ENCODE measurements at regions not wholly inside any gene's neighbourhood (a gene's known extent, or its start where the extent isn't known, plus 50 kb on each side); places are given as distances from the start of the nearest gene placed in this dataset.

DNA sequence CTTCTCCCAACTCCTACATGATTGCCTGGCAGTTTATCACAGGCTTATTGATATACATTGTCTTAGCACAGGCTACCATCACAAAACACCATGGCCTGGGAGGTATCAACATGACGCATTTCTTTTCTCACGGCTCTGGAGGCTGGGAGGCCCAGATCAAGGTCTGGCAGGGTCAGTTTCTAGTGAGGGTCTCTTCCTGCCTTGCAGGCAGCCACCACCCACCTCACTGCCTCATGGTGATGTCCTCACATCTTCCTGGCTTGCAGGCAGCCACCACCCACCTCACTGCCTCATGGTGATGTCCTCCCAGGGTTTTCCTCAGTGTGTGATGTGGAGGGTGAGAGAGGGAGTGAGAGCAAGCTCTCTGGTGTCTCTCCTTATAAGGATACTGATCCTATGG lies 599.3 kb upstream of the MKI67 start:
- TF ChIP-seq, protein P1, sequence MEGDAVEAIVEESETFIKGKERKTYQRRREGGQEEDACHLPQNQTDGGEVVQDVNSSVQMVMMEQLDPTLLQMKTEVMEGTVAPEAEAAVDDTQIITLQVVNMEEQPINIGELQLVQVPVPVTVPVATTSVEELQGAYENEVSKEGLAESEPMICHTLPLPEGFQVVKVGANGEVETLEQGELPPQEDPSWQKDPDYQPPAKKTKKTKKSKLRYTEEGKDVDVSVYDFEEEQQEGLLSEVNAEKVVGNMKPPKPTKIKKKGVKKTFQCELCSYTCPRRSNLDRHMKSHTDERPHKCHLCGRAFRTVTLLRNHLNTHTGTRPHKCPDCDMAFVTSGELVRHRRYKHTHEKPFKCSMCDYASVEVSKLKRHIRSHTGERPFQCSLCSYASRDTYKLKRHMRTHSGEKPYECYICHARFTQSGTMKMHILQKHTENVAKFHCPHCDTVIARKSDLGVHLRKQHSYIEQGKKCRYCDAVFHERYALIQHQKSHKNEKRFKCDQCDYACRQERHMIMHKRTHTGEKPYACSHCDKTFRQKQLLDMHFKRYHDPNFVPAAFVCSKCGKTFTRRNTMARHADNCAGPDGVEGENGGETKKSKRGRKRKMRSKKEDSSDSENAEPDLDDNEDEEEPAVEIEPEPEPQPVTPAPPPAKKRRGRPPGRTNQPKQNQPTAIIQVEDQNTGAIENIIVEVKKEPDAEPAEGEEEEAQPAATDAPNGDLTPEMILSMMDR (IDR thresholded peaks at IDR 0.05), result no peak
- no peak for TF ChIP-seq POLR2A (IDR thresholded peaks at IDR 0.05)
- no peak for TF ChIP-seq POLR2AphosphoS5 (IDR thresholded peaks at IDR 0.05)

Data from sigmoid colon (tissue), 4 donors.